ENCODE measurements at regions not wholly inside any gene's neighbourhood (a gene's known extent, or its start where the extent isn't known, plus 50 kb on each side); places are given as distances from the start of the nearest gene placed in this dataset.

DNA sequence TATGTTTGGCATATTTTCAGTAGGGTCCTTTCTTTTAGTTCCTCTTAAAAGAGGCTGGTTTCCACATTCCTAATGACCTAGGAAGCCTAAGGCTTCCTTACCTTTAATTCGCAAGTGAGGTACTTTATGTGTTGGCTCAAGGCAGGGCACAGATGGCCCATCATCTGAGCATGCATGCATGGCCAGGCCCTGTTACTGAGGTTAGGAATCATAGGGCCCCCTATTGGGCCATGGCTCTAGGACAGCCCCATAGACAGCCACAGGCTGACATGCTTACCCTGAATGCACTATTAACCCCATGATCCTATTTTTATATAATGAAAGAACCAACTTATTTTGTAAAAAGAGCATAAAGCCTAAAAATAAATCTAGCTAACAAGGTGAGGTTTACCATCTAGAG, 271.4 kb downstream of the ELAVL2 start:
- no peak overlapping the region for H2AFZ ChIP-seq (replicated peaks; ENCODE audit: low read length, poor library complexity)
- H3K27me3 ChIP-seq (ENCODE audit: control insufficient read depth, insufficient read depth, low read length), result no peaks in the 10 kb centered on the region
- ChIA-PET POLR2A (ENCODE audit: unreplicated experiment) (no interaction called here), CTCF (no interaction called here)
- H2BK20ac ChIP-seq (ENCODE audit: low read depth, low read length), result no peak overlapping the region
- H3K4ac ChIP-seq (ENCODE audit: low read depth, low read length), result no peak overlapping the region
- no peak overlapping the region for H2BK15ac ChIP-seq (ENCODE audit: low read depth, low read length)
- no peak overlapping the region for H3K56ac ChIP-seq (ENCODE audit: extremely low read depth, insufficient read depth, low read length)
- no peaks in the 10 kb centered on the region for H3K79me1 ChIP-seq (ENCODE audit: low read depth in 1 of 2, low read length in 2 of 2)
- no peak overlapping the region for H3K14ac ChIP-seq (replicated peaks; ENCODE audit: low read depth, low read length)
- H3K4me1 ChIP-seq (ENCODE audit: control insufficient read depth, insufficient read depth, low read length), result no peaks in the 10 kb centered on the region
- no peak overlapping the region for H2BK120ac ChIP-seq (ENCODE audit: low read depth, low read length)
- H4K8ac ChIP-seq (ENCODE audit: low read depth in 2 of 2, low read length in 2 of 2), result no peak overlapping the region
- no peak overlapping the region for H2AK9ac ChIP-seq (replicated peaks; ENCODE audit: low read depth, low read length, poor library complexity)
- H3K9me1 ChIP-seq (ENCODE audit: insufficient read depth, low read length), result no peaks in the 10 kb centered on the region
- no peak overlapping the region for H3K4me2 ChIP-seq (ENCODE audit: low read depth, low read length)
- no peak overlapping the region for H3K27ac ChIP-seq (ENCODE audit: insufficient read depth, low read length)
- no peaks in the 10 kb centered on the region for H3K36me3 ChIP-seq (ENCODE audit: control insufficient read depth, insufficient read depth, low read length)
- DNase-seq (no peak), ATAC-seq (ENCODE audit: low read depth) (no peak)
- BruUV-seq (replicated peaks), result no TSS peak
- WGBS, 2 experiments (ENCODE audit: extremely low coverage in 2 of 2, insufficient read length in 1 of 2), result no CpG with 5 or more reads among the region's 1 CpG
- in situ Hi-C loops (cut with MboI; ENCODE audit: low sequenced_read_pairs), result no loop called here
- H2BK5ac ChIP-seq (ENCODE audit: low read depth, low read length, poor library complexity, severe bottlenecking), result no peak overlapping the region
- H3K9me3 ChIP-seq (ENCODE audit: control insufficient read depth, insufficient read depth, low read length), result peaks cover 16% of the 10 kb centered on the region
- intact Hi-C loops (cut with micrococcal nuclease), result no loop called here
- no peak overlapping the region for H3K18ac ChIP-seq (ENCODE audit: low read depth, low read length)
- dilution Hi-C loops (cut with HindIII; ENCODE audit: low sequenced_read_pairs, unreplicated experiment), result no loop called here
- no peak overlapping the region for H3K9ac ChIP-seq (ENCODE audit: low read depth, low read length)
- no peak overlapping the region for H4K5ac ChIP-seq (ENCODE audit: low read depth, low read length)
- no peak overlapping the region for H3K23ac ChIP-seq (ENCODE audit: low read depth, low read length)
- no peak overlapping the region for H4K91ac ChIP-seq (ENCODE audit: insufficient read depth, low read depth, low read length)
- H2AK5ac ChIP-seq (ENCODE audit: low read depth, low read length), result no peak overlapping the region
- TF ChIP-seq, protein P1, sequence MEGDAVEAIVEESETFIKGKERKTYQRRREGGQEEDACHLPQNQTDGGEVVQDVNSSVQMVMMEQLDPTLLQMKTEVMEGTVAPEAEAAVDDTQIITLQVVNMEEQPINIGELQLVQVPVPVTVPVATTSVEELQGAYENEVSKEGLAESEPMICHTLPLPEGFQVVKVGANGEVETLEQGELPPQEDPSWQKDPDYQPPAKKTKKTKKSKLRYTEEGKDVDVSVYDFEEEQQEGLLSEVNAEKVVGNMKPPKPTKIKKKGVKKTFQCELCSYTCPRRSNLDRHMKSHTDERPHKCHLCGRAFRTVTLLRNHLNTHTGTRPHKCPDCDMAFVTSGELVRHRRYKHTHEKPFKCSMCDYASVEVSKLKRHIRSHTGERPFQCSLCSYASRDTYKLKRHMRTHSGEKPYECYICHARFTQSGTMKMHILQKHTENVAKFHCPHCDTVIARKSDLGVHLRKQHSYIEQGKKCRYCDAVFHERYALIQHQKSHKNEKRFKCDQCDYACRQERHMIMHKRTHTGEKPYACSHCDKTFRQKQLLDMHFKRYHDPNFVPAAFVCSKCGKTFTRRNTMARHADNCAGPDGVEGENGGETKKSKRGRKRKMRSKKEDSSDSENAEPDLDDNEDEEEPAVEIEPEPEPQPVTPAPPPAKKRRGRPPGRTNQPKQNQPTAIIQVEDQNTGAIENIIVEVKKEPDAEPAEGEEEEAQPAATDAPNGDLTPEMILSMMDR (conservative IDR thresholded peaks at IDR 0.05; ENCODE audit: low read depth, low read length), result no peak
- TF ChIP-seq MAZ (IDR thresholded peaks at IDR 0.05; ENCODE audit: borderline replicate concordance, low read depth, low read length) (no peak), NFE2L2 (IDR thresholded peaks at IDR 0.05; ENCODE audit: low read depth, low read length) (no peak), FOS (IDR thresholded peaks at IDR 0.05; ENCODE audit: low read depth, low read length) (no peak), SMC3 (IDR thresholded peaks at IDR 0.05; ENCODE audit: low read depth, low read length) (no peak), CHD1 (IDR thresholded peaks at IDR 0.05; ENCODE audit: low read depth, low read length) (no peak), MXI1 (IDR thresholded peaks at IDR 0.05; ENCODE audit: borderline replicate concordance, low read depth, low read length) (no peak), RAD21 (IDR thresholded peaks at IDR 0.05; ENCODE audit: low read length) (no peak), MAFK (IDR thresholded peaks at IDR 0.05; ENCODE audit: low read depth, low read length) (no peak), RFX5 (IDR thresholded peaks at IDR 0.05; ENCODE audit: low read depth, low read length) (no peak), CEBPB (IDR thresholded peaks at IDR 0.05; ENCODE audit: low read depth, low read length) (no peak), RCOR1 (IDR thresholded peaks at IDR 0.05; ENCODE audit: insufficient replicate concordance, low read length) (no peak)
- TF ChIP-seq, protein P2, sequence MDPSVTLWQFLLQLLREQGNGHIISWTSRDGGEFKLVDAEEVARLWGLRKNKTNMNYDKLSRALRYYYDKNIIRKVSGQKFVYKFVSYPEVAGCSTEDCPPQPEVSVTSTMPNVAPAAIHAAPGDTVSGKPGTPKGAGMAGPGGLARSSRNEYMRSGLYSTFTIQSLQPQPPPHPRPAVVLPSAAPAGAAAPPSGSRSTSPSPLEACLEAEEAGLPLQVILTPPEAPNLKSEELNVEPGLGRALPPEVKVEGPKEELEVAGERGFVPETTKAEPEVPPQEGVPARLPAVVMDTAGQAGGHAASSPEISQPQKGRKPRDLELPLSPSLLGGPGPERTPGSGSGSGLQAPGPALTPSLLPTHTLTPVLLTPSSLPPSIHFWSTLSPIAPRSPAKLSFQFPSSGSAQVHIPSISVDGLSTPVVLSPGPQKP (IDR thresholded peaks at IDR 0.05; ENCODE audit: borderline replicate concordance, low read depth, low read length), result no peak
- TF ChIP-seq, protein P3, sequence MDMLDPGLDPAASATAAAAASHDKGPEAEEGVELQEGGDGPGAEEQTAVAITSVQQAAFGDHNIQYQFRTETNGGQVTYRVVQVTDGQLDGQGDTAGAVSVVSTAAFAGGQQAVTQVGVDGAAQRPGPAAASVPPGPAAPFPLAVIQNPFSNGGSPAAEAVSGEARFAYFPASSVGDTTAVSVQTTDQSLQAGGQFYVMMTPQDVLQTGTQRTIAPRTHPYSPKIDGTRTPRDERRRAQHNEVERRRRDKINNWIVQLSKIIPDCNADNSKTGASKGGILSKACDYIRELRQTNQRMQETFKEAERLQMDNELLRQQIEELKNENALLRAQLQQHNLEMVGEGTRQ (IDR thresholded peaks at IDR 0.05; ENCODE audit: low read depth, low read length), result no peak
- no peaks in the 10 kb centered on the region for H4K20me1 ChIP-seq (ENCODE audit: insufficient read depth, low read length)
- H3K4me3 ChIP-seq (ENCODE audit: insufficient read depth, low read depth, low read length), result no peak overlapping the region

Measured in IMR-90 (cell line).